K562 (cell line): ENCODE measurements at regions not wholly inside any gene's neighbourhood (a gene's known extent, or its start where the extent isn't known, plus 50 kb on each side); places are given as distances from the start of the nearest gene placed in this dataset.

Experiments
- COPS2 ChIP-seq: fragments of 450-650 bp; conservative IDR thresholded peaks from 2 replicates; pipeline ENCODE4 v1.6.1; 2016; ENCODE audit warnings: mild to moderate bottlenecking, moderate library complexity
- E2F3 ChIP-seq: fragments of 250-450 bp; sonication (Bioruptor Pico); IDR thresholded peaks from 2 replicates; pipeline ENCODE4 v1.4.0; 2020; ENCODE audit warnings: mild to moderate bottlenecking
- HDGF ChIP-seq: fragments of 450-650 bp; IDR thresholded peaks from 2 replicates; pipeline ENCODE4 v1.6.1; 2016
- ILK ChIP-seq: fragments of 450-650 bp; IDR thresholded peaks from 2 replicates; pipeline ENCODE4 v1.6.1; 2016; ENCODE audit warnings: missing genetic modification characterization, low read depth, mild to moderate bottlenecking, missing compliant biosample characterization, moderate library complexity, borderline replicate concordance
- NCOR1 ChIP-seq: fragments of 450-650 bp; IDR thresholded peaks from 2 replicates; pipeline ENCODE4 v1.6.1; 2016; ENCODE audit warnings: mild to moderate bottlenecking, moderate library complexity
- SETDB1 ChIP-seq: IDR thresholded peaks from one replicate; pipeline ENCODE4 v1.6.1; 2012; ENCODE audit warnings: low read length, control low read depth, inconsistent platforms
- TEAD4 ChIP-seq, 2 experiments: sonication (generic) in 1 of 2; formaldehyde crosslinking in 1 of 2; IDR thresholded peaks; 2 replicates each; pipeline versions ENCODE4 v1.6.1 to v1.8.0; 2012 to 2022; ENCODE audit warnings: borderline replicate concordance in 1 of 2, inconsistent platforms in 1 of 2, low read length in 1 of 2, mild to moderate bottlenecking in 1 of 2, missing genetic modification reagents in 1 of 2
- THRAP3 ChIP-seq: fragments of 450-650 bp; IDR thresholded peaks from 2 replicates; pipeline ENCODE4 v1.6.1; 2016; ENCODE audit warnings: mild to moderate bottlenecking, inconsistent platforms, borderline replicate concordance
- ZBTB7A ChIP-seq: IDR thresholded peaks from 2 replicates; pipeline ENCODE4 v1.6.1; 2011; ENCODE audit warnings: low read depth, mild to moderate bottlenecking, low read length, moderate library complexity, borderline replicate concordance; ENCODE audit not compliant: control insufficient read depth
- ZNF586 ChIP-seq: fragments of 450-650 bp; formaldehyde crosslinking; conservative IDR thresholded peaks from 2 replicates; pipeline ENCODE4 v1.4.0; 2020; ENCODE audit warnings: mild to moderate bottlenecking, moderate library complexity
- TF ChIP-seq, protein P1 (sequence below): sonication (generic); formaldehyde crosslinking; IDR thresholded peaks from 2 replicates; pipeline ENCODE4 v1.9.0; 2022; ENCODE audit warnings: mild to moderate bottlenecking, missing genetic modification reagents
- TF ChIP-seq, protein P2 (sequence below): fragments of 250-450 bp; sonication (Bioruptor Pico); IDR thresholded peaks from 2 replicates; pipeline ENCODE4 v1.8.0; 2021; ENCODE audit warnings: mild to moderate bottlenecking, moderate library complexity
- TF ChIP-seq, protein P3 (sequence below): sonication (generic); formaldehyde crosslinking; IDR thresholded peaks from 2 replicates; pipeline ENCODE4 v1.8.0; 2022; ENCODE audit warnings: mild to moderate bottlenecking, low read depth, missing genetic modification reagents
- TF ChIP-seq, protein P4 (sequence below): fragments of 450-650 bp; IDR thresholded peaks from 2 replicates; pipeline ENCODE4 v1.6.1; 2016; ENCODE audit warnings: low read depth, mild to moderate bottlenecking, moderate library complexity
- TF ChIP-seq, protein P5 (sequence below): fragments of 450-650 bp; IDR thresholded peaks from 2 replicates; pipeline ENCODE4 v1.6.1; 2017; ENCODE audit warnings: antibody characterized with exemption
- TF ChIP-seq, protein P6 (sequence below): fragments of 200-800 bp; sonication (Bioruptor generic); IDR thresholded peaks from 2 replicates; pipeline ENCODE4 v1.6.1; 2017; ENCODE audit warnings: missing genetic modification characterization, missing compliant biosample characterization
- TF ChIP-seq, protein P7 (sequence below): sonication (generic); formaldehyde crosslinking; IDR thresholded peaks from 2 replicates; pipeline ENCODE4 v1.8.0; 2022; ENCODE audit warnings: mild to moderate bottlenecking, missing genetic modification reagents

DNA sequence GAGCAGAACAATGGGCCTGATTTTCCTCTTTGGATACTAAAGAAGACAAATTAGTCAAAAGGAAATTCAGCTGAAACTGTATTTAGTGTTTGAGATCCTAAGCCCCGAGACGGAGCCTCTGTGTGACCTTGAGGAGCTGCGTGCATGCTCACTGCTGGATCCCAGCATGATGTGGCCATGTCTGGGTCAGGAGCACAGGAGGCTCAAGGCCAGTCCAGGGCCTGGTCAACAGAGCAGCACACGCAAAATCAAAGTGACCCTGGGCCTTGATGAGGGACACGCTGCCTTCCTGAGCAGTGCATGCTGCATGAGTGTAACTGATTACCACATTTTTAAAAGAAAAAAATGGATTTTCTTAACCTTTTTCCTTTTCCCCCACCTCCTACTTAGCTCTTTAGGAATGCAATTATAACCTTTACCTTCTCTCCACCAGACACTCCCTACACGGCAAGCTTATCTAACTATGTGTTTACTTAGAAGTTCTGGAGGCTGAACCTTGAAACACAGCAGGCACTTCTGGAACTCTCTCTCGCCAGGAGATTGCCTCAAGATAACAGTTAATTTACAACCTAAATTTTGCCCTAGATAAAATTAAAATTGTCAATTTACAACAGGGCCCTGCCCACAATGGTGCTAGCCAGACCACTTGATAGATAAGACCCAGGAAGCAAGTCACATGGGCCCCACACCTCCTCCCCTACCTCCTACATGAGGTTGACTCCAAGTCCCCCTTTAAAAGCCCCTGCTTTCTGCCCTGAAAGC, 144.6 kb downstream of the LRIG2 start (continued):
- TF ChIP-seq ZNF586 (CRISPR knock-in tag) (no peak), ZBTB7A (peak; percentile 29; the same call in 1 of the 2 replicates), NCOR1 (peak; percentile 47), E2F3 (CRISPR knock-in tag) (no peak), SETDB1 (no peak), ILK (tag) (no peak), COPS2 (no peak), THRAP3 (no peak), TEAD4 (IDR thresholded peaks at IDR 0.05; ENCODE audit: low read length) (peak; percentile 67; the same call in 1 of the 2 replicates), TEAD4 (CRISPR knock-in tag; IDR thresholded peaks at IDR 0.05; ENCODE audit: borderline replicate concordance) (no peak), HDGF (no peak; the same call in 1 of the 2 replicates)
- TF ChIP-seq, protein P1, sequence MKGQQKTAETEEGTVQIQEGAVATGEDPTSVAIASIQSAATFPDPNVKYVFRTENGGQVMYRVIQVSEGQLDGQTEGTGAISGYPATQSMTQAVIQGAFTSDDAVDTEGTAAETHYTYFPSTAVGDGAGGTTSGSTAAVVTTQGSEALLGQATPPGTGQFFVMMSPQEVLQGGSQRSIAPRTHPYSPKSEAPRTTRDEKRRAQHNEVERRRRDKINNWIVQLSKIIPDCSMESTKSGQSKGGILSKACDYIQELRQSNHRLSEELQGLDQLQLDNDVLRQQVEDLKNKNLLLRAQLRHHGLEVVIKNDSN = peak; percentile 66
- TF ChIP-seq, protein P2, sequence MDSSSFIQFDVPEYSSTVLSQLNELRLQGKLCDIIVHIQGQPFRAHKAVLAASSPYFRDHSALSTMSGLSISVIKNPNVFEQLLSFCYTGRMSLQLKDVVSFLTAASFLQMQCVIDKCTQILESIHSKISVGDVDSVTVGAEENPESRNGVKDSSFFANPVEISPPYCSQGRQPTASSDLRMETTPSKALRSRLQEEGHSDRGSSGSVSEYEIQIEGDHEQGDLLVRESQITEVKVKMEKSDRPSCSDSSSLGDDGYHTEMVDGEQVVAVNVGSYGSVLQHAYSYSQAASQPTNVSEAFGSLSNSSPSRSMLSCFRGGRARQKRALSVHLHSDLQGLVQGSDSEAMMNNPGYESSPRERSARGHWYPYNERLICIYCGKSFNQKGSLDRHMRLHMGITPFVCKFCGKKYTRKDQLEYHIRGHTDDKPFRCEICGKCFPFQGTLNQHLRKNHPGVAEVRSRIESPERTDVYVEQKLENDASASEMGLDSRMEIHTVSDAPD = no peak
- TF ChIP-seq, protein P3, sequence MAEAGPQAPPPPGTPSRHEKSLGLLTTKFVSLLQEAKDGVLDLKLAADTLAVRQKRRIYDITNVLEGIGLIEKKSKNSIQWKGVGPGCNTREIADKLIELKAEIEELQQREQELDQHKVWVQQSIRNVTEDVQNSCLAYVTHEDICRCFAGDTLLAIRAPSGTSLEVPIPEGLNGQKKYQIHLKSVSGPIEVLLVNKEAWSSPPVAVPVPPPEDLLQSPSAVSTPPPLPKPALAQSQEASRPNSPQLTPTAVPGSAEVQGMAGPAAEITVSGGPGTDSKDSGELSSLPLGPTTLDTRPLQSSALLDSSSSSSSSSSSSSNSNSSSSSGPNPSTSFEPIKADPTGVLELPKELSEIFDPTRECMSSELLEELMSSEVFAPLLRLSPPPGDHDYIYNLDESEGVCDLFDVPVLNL (CRISPR knock-in tag) = no peak
- TF ChIP-seq, protein P4, sequence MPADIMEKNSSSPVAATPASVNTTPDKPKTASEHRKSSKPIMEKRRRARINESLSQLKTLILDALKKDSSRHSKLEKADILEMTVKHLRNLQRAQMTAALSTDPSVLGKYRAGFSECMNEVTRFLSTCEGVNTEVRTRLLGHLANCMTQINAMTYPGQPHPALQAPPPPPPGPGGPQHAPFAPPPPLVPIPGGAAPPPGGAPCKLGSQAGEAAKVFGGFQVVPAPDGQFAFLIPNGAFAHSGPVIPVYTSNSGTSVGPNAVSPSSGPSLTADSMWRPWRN = peak; percentile 73
- TF ChIP-seq, protein P5, sequence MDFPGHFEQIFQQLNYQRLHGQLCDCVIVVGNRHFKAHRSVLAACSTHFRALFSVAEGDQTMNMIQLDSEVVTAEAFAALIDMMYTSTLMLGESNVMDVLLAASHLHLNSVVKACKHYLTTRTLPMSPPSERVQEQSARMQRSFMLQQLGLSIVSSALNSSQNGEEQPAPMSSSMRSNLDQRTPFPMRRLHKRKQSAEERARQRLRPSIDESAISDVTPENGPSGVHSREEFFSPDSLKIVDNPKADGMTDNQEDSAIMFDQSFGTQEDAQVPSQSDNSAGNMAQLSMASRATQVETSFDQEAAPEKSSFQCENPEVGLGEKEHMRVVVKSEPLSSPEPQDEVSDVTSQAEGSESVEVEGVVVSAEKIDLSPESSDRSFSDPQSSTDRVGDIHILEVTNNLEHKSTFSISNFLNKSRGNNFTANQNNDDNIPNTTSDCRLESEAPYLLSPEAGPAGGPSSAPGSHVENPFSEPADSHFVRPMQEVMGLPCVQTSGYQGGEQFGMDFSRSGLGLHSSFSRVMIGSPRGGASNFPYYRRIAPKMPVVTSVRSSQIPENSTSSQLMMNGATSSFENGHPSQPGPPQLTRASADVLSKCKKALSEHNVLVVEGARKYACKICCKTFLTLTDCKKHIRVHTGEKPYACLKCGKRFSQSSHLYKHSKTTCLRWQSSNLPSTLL = no peak
- TF ChIP-seq, protein P6, sequence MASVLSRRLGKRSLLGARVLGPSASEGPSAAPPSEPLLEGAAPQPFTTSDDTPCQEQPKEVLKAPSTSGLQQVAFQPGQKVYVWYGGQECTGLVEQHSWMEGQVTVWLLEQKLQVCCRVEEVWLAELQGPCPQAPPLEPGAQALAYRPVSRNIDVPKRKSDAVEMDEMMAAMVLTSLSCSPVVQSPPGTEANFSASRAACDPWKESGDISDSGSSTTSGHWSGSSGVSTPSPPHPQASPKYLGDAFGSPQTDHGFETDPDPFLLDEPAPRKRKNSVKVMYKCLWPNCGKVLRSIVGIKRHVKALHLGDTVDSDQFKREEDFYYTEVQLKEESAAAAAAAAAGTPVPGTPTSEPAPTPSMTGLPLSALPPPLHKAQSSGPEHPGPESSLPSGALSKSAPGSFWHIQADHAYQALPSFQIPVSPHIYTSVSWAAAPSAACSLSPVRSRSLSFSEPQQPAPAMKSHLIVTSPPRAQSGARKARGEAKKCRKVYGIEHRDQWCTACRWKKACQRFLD (CRISPR knock-in tag) = 0 out of 2 replicates have a peak, but pooled peaks have one; percentile 44
- TF ChIP-seq, protein P7, sequence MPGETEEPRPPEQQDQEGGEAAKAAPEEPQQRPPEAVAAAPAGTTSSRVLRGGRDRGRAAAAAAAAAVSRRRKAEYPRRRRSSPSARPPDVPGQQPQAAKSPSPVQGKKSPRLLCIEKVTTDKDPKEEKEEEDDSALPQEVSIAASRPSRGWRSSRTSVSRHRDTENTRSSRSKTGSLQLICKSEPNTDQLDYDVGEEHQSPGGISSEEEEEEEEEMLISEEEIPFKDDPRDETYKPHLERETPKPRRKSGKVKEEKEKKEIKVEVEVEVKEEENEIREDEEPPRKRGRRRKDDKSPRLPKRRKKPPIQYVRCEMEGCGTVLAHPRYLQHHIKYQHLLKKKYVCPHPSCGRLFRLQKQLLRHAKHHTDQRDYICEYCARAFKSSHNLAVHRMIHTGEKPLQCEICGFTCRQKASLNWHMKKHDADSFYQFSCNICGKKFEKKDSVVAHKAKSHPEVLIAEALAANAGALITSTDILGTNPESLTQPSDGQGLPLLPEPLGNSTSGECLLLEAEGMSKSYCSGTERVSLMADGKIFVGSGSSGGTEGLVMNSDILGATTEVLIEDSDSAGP = no peak
